H1 (cell line): ENCODE measurements at regions not wholly inside any gene's neighbourhood (a gene's known extent, or its start where the extent isn't known, plus 50 kb on each side); places are given as distances from the start of the nearest gene placed in this dataset.

Source experiments
- CTCF ChIA-PET: fragments of 300-600 bp; sonication (Branson Sonifier 250); formaldehyde crosslinking; loops from one replicate; lab custom pipeline; 2021; ENCODE audit not compliant: partially characterized antibody; lab: Charles Lee
- POLR2A ChIA-PET: fragments of 300-600 bp; sonication (Branson Sonifier 250); formaldehyde crosslinking; loops from one replicate; lab custom pipeline; 2021; ENCODE audit warnings: inconsistent platforms; ENCODE audit not compliant: partially characterized antibody; lab: Charles Lee
- DNase-seq, 2 experiments: peaks; one replicate each; pipeline versions ENCODE4 v3.0.0 to v3.0.0-alpha.2; 2010 to 2022; ENCODE audit warnings: low spot score in 2 of 2, low read depth in 1 of 2, mixed read lengths in 1 of 2
- FAIRE-seq: peaks from 2 replicates; lab custom pipeline; 2011; peaks lifted over from hg19 to GRCh38; lab: Jason Lieb, UNC
- H2AFZ ChIP-seq: 2 replicates; pipeline ENCODE4 v1.8.1; 2012; ENCODE audit warnings: low read length, inconsistent platforms
- H2AK5ac ChIP-seq: 2 replicates; pipeline ENCODE4 v1.6.1; 2013; ENCODE audit warnings: low read depth, low read length
- H2BK120ac ChIP-seq: replicated peaks from 2 replicates; pipeline ENCODE3; 2013; ENCODE audit warnings: low read depth, low read length, inconsistent platforms
- H2BK12ac ChIP-seq: 2 replicates; pipeline ENCODE4 v1.6.1; 2013; ENCODE audit warnings: low read depth, low read length
- H2BK15ac ChIP-seq: 2 replicates; pipeline ENCODE4 v1.6.1; 2013; ENCODE audit warnings: low read length
- H2BK20ac ChIP-seq: 2 replicates; pipeline ENCODE4 v1.6.1; 2013; ENCODE audit warnings: low read length
- H2BK5ac ChIP-seq: 2 replicates; pipeline ENCODE4 v1.6.1; 2013; ENCODE audit warnings: low read depth, low read length
- H3K14ac ChIP-seq: 2 replicates; pipeline ENCODE4 v1.6.1; 2013; ENCODE audit warnings: inconsistent platforms; ENCODE audit not compliant: insufficient read length
- H3K18ac ChIP-seq: 2 replicates; pipeline ENCODE4 v1.6.1; 2013; ENCODE audit warnings: low read length; ENCODE audit errors: extremely low read depth
- H3K23ac ChIP-seq: 2 replicates; pipeline ENCODE4 v1.6.1; 2013; ENCODE audit warnings: inconsistent platforms; ENCODE audit not compliant: insufficient read length
- H3K23me2 ChIP-seq: 2 replicates; pipeline ENCODE4 v1.6.1; 2013; ENCODE audit warnings: low read depth, low read length
- H3K27ac ChIP-seq: 2 replicates; pipeline ENCODE4 v1.6.1; 2011; ENCODE audit warnings: low read depth, low read length, inconsistent platforms
- H3K27me3 ChIP-seq, 4 experiments: replicated peaks in 1 of 4; 1 replicate in 1 of 4; 2 replicates in 3 of 4; pipeline versions ENCODE4 v1.6.1 to v1.8.1; 2011 to 2013; ENCODE audit warnings: low read length in 3 of 4, mild to moderate bottlenecking in 3 of 4, inconsistent platforms in 2 of 4, mixed read lengths in 2 of 4, moderate library complexity in 1 of 4; ENCODE audit not compliant: control insufficient read depth in 3 of 4, insufficient read depth in 3 of 4; ENCODE audit errors: extremely low read depth in 1 of 4
- H3K36me3 ChIP-seq, 4 experiments: 2 replicates each; pipeline versions ENCODE4 v1.6.1 to v1.8.1; 2011 to 2013; ENCODE audit warnings: mild to moderate bottlenecking in 4 of 4, low read length in 3 of 4, moderate library complexity in 2 of 4, control low read depth in 1 of 4, inconsistent platforms in 1 of 4; ENCODE audit not compliant: insufficient read depth in 4 of 4, control insufficient read depth in 2 of 4
- H3K4ac ChIP-seq: replicated peaks from 2 replicates; pipeline ENCODE3; 2013; ENCODE audit warnings: low read length, low read depth, mixed read lengths, inconsistent platforms; ENCODE audit not compliant: insufficient read length
- H3K4me1 ChIP-seq, 4 experiments: replicated peaks in 1 of 4; 1 replicate in 1 of 4; 2 replicates in 3 of 4; pipeline versions ENCODE4 v1.6.1 to v1.8.1; 2011 to 2013; ENCODE audit warnings: low read length in 3 of 4, inconsistent platforms in 2 of 4, mixed read lengths in 1 of 4; ENCODE audit not compliant: insufficient read depth in 4 of 4, control insufficient read depth in 3 of 4
- H3K4me2 ChIP-seq, 2 experiments: 2 replicates each; pipeline versions ENCODE4 v1.6.1 to v1.8.1; 2011 to 2013; ENCODE audit warnings: low read depth in 2 of 2, low read length in 2 of 2, control low read depth in 1 of 2, inconsistent platforms in 1 of 2, mild to moderate bottlenecking in 1 of 2; ENCODE audit not compliant: insufficient read depth in 1 of 2
- H3K4me3 ChIP-seq, 4 experiments: fragments of 200-600, 300-600 bp in 1 of 4; sonication (generic), shearing (Covaris generic), sonication (Bioruptor Twin) in 1 of 4; 2 replicates each; pipeline versions ENCODE4 v1.5.1 to v1.8.1; 2011 to 2016; ENCODE audit warnings: low read length in 4 of 4, low read depth in 3 of 4, control low read depth in 2 of 4, inconsistent platforms in 2 of 4, mild to moderate bottlenecking in 2 of 4, mixed read lengths in 1 of 4, moderate library complexity in 1 of 4; ENCODE audit not compliant: insufficient read depth in 2 of 4; ENCODE audit errors: extremely low read depth in 1 of 4
- H3K56ac ChIP-seq: replicated peaks from 2 replicates; pipeline ENCODE3; 2013; ENCODE audit warnings: low read depth, mild to moderate bottlenecking, mixed read lengths, low read length, inconsistent platforms; ENCODE audit not compliant: insufficient read length
- H3K79me1 ChIP-seq: 2 replicates; pipeline ENCODE4 v1.6.1; 2013; ENCODE audit warnings: low read depth, low read length, control low read depth
- H3K79me2 ChIP-seq, 2 experiments: 2 replicates each; pipeline versions ENCODE4 v1.6.1 to v1.8.1; 2012 to 2013; ENCODE audit warnings: low read length in 2 of 2, mild to moderate bottlenecking in 2 of 2, inconsistent platforms in 1 of 2; ENCODE audit not compliant: insufficient read depth in 2 of 2, control insufficient read depth in 1 of 2
- H3K9ac ChIP-seq, 4 experiments: replicated peaks in 1 of 4; 1 replicate in 1 of 4; 2 replicates in 3 of 4; pipeline versions ENCODE4 v1.6.1 to v1.8.1; 2011 to 2013; ENCODE audit warnings: low read depth in 3 of 4, low read length in 3 of 4, control low read depth in 2 of 4, mild to moderate bottlenecking in 2 of 4, moderate library complexity in 2 of 4, inconsistent platforms in 1 of 4; ENCODE audit errors: extremely low read depth in 1 of 4
- H3K9me3 ChIP-seq, 2 experiments: 2 replicates each; pipeline versions ENCODE4 v1.6.1 to v1.8.1; 2012 to 2013; ENCODE audit warnings: mild to moderate bottlenecking in 2 of 2, moderate library complexity in 2 of 2, control low read depth in 1 of 2, inconsistent platforms in 1 of 2, low read depth in 1 of 2, low read length in 1 of 2, mixed read lengths in 1 of 2; ENCODE audit not compliant: insufficient read depth in 2 of 2
- H4K20me1 ChIP-seq, 2 experiments: replicated peaks in 1 of 2; 2 replicates each; pipeline versions ENCODE3 to v1.8.1; 2011 to 2013; ENCODE audit warnings: inconsistent platforms in 2 of 2, low read length in 2 of 2, mild to moderate bottlenecking in 1 of 2; ENCODE audit not compliant: insufficient read depth in 2 of 2, control insufficient read depth in 1 of 2
- H4K5ac ChIP-seq: 2 replicates; pipeline ENCODE4 v1.6.1; 2013; ENCODE audit warnings: low read length, low read depth, mixed read lengths, inconsistent platforms; ENCODE audit not compliant: insufficient read length
- H4K8ac ChIP-seq: 2 replicates; pipeline ENCODE4 v1.8.0; 2013; ENCODE audit warnings: mild to moderate bottlenecking, moderate library complexity, low read length, inconsistent platforms; ENCODE audit not compliant: insufficient read depth; ENCODE audit errors: extremely low read depth
- H4K91ac ChIP-seq: replicated peaks from 2 replicates; pipeline ENCODE3; 2013; ENCODE audit warnings: low read length, mixed read lengths, inconsistent platforms; ENCODE audit not compliant: insufficient read length
- EP300 ChIP-seq, 2 experiments: IDR thresholded peaks; 1 replicate in 1 of 2; 2 replicates in 1 of 2; pipeline ENCODE4 v1.6.1; 2011 to 2012; ENCODE audit warnings: low read depth in 2 of 2, low read length in 2 of 2, mild to moderate bottlenecking in 2 of 2, borderline replicate concordance in 1 of 2, inconsistent platforms in 1 of 2, moderate library complexity in 1 of 2
- NRF1 ChIP-seq: IDR thresholded peaks from 2 replicates; pipeline ENCODE4 v1.6.1; 2011; ENCODE audit warnings: mild to moderate bottlenecking, low read depth, low read length, improper control_type of control experiment
- PHF8 ChIP-seq: fragments of 200-600 bp; sonication (generic); conservative IDR thresholded peaks from 2 replicates; pipeline ENCODE4 v1.7.1; 2012; ENCODE audit warnings: low read depth, mild to moderate bottlenecking, inconsistent platforms, low read length, moderate library complexity
- POLR2AphosphoS5 ChIP-seq: IDR thresholded peaks from 2 replicates; pipeline ENCODE4 v1.6.1; 2011; ENCODE audit warnings: low read depth, low read length
- SIX5 ChIP-seq: IDR thresholded peaks from 2 replicates; pipeline ENCODE4 v1.6.1; 2011; ENCODE audit warnings: mild to moderate bottlenecking, low read depth, low read length
- TEAD4 ChIP-seq: IDR thresholded peaks from 2 replicates; pipeline ENCODE4 v1.6.1; 2012; ENCODE audit warnings: low read depth, low read length, inconsistent platforms, mixed read lengths
- WGBS, 2 experiments: shearing (Covaris generic) in 1 of 2; methylation state at CpG; one replicate each; pipeline versions ENCODE4 v1.1.6 to v1.1.7; 2013 to 2015; ENCODE audit warnings: low lambda C conversion rate in 2 of 2, mixed read lengths in 2 of 2, inconsistent platforms in 1 of 2, low coverage in 1 of 2, missing lambda C conversion rate in 1 of 2; ENCODE audit not compliant: insufficient replicate concordance in 2 of 2, insufficient coverage in 1 of 2, insufficient read length in 1 of 2; ENCODE audit errors: extremely low coverage in 1 of 2, missing lambda C conversion rate in 1 of 2; 5-methylcytosine and 5-hydroxymethylcytosine counted together

DNA sequence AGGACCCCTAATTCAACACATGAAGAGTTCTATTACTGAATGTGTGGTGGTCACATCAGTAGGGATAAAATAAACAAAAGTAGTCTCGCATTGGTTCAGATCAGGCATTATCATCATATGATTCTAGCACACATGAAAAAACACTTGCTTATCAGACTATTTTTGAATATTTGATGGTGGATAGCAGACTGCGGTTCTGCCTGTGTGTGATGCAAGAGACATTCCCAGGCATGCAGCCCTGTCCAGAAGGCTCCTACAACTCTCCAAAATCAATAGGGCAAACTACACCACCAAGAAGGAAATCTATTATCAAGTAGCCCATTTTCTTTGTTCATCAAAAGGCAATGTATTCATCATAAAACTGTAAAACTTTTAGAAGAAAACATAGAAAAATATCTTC is 304.7 kb downstream of the DUSP10 start:
- no peak overlapping the region for H4K91ac ChIP-seq
- H3K23me2 ChIP-seq = no peaks in the 10 kb centered on the region
- H2AFZ ChIP-seq = no peak overlapping the region
- no peak overlapping the region for H4K5ac ChIP-seq
- H3K23ac ChIP-seq = no peak overlapping the region
- H4K20me1 ChIP-seq = no peaks in the 10 kb centered on the region
- H3K27me3 ChIP-seq = no peaks in the 10 kb centered on the region
- DNase-seq = no peak
- no peak overlapping the region for H2BK20ac ChIP-seq
- H3K79me1 ChIP-seq = no peaks in the 10 kb centered on the region
- POLR2A ChIA-PET = no interaction called here
- H3K9ac ChIP-seq = no peak overlapping the region
- no peak overlapping the region for H3K4me2 ChIP-seq
- no peak overlapping the region for H4K8ac ChIP-seq
- no peak overlapping the region for H2BK120ac ChIP-seq
- TF ChIP-seq POLR2AphosphoS5 (no peak), SIX5 (no peak), EP300 (IDR thresholded peaks at IDR 0.05; ENCODE audit: borderline replicate concordance in 1 of 2, low read depth in 2 of 2, low read length in 2 of 2) (no peak), PHF8 (no peak), TEAD4 (no peak), NRF1 (no peak)
- CTCF ChIA-PET = no interaction called here
- FAIRE-seq = no peak
- H3K56ac ChIP-seq = no peak overlapping the region
- 97% methylated on average over 2 of the region's 2 CpGs; no CpG with 5 or more reads in 1 of the 2 experiments for WGBS, 2 experiments
- no peak overlapping the region for H3K27ac ChIP-seq
- no peak overlapping the region for H2BK12ac ChIP-seq
- H3K4me3 ChIP-seq = no peak overlapping the region
- no peak overlapping the region for H2AK5ac ChIP-seq
- no peak overlapping the region for H2BK5ac ChIP-seq
- no peaks in the 10 kb centered on the region for H3K79me2 ChIP-seq
- H3K18ac ChIP-seq = no peak overlapping the region
- H3K4ac ChIP-seq = no peak overlapping the region
- H3K36me3 ChIP-seq = no peaks in the 10 kb centered on the region
- no peak overlapping the region for H3K14ac ChIP-seq
- no peak overlapping the region for H2BK15ac ChIP-seq
- H3K4me1 ChIP-seq = peaks cover 0 to 4% (median 0%) of the 10 kb centered on the region in 4 experiments; a peak in 1 of 7 replicates
- H3K9me3 ChIP-seq = no peaks in the 10 kb centered on the region
